ENCODE measurements at regions not wholly inside any gene's neighbourhood (a gene's known extent, or its start where the extent isn't known, plus 50 kb on each side); places are given as distances from the start of the nearest gene placed in this dataset.

- TF ChIP-seq ZC3H10 (CRISPR knock-in tag; IDR thresholded peaks at IDR 0.05) (no peak), POU6F1 (CRISPR knock-in tag; IDR thresholded peaks at IDR 0.05; ENCODE audit: borderline replicate concordance, low read depth) (no peak), ZNF565 (CRISPR knock-in tag; conservative IDR thresholded peaks at IDR 0.05; ENCODE audit: low read depth) (no peak), ARNTL (CRISPR knock-in tag; IDR thresholded peaks at IDR 0.05; ENCODE audit: borderline replicate concordance, low read depth) (no peak), BACH2 (CRISPR knock-in tag; IDR thresholded peaks at IDR 0.05; ENCODE audit: borderline replicate concordance) (no peak), ESRRG (CRISPR knock-in tag; IDR thresholded peaks at IDR 0.05) (no peak), ISL1 (CRISPR knock-in tag; IDR thresholded peaks at IDR 0.05) (no peak), RARB (CRISPR knock-in tag; IDR thresholded peaks at IDR 0.05) (no peak), SNAI2 (CRISPR knock-in tag; IDR thresholded peaks at IDR 0.05) (no peak), ZFP30 (CRISPR knock-in tag; IDR thresholded peaks at IDR 0.05) (no peak), TOX (CRISPR knock-in tag; IDR thresholded peaks at IDR 0.05; ENCODE audit: borderline replicate concordance) (no peak)
These were observed 65.7 kb upstream of the TTC29 start (continued) for GRCh38 chr4:147011411-147011810.

GRCh38 chr4:147012059-147012707 lies 66.5 kb upstream of the TTC29 start:
- no peak for ATAC-seq
- TF ChIP-seq ZC3H10 (CRISPR knock-in tag; IDR thresholded peaks at IDR 0.05), result no peak
- TF ChIP-seq ZNF8 (CRISPR knock-in tag; IDR thresholded peaks at IDR 0.05), result no peak
- no peak for TF ChIP-seq SNAI2 (CRISPR knock-in tag; IDR thresholded peaks at IDR 0.05)
- no peak for TF ChIP-seq BACH2 (CRISPR knock-in tag; IDR thresholded peaks at IDR 0.05; ENCODE audit: borderline replicate concordance)
- no peak for TF ChIP-seq ZFP30 (CRISPR knock-in tag; IDR thresholded peaks at IDR 0.05)
- no peak for TF ChIP-seq GLIS3 (CRISPR knock-in tag; IDR thresholded peaks at IDR 0.05)
- no peak for TF ChIP-seq RARB (CRISPR knock-in tag; IDR thresholded peaks at IDR 0.05)
- TF ChIP-seq ESRRG (CRISPR knock-in tag; IDR thresholded peaks at IDR 0.05), result no peak
- no peak for TF ChIP-seq ZNF70 (CRISPR knock-in tag; IDR thresholded peaks at IDR 0.05)
- no peak for TF ChIP-seq ZFP3 (CRISPR knock-in tag; IDR thresholded peaks at IDR 0.05)
- no peak for TF ChIP-seq PPARA (CRISPR knock-in tag; IDR thresholded peaks at IDR 0.05; ENCODE audit: borderline replicate concordance)
- TF ChIP-seq OSR1 (CRISPR knock-in tag; IDR thresholded peaks at IDR 0.05), result no peak
- no peak for TF ChIP-seq CSDC2 (CRISPR knock-in tag; IDR thresholded peaks at IDR 0.05)
- no peak for TF ChIP-seq ISL1 (CRISPR knock-in tag; IDR thresholded peaks at IDR 0.05)
- TF ChIP-seq PATZ1 (CRISPR knock-in tag; IDR thresholded peaks at IDR 0.05; ENCODE audit: borderline replicate concordance), result no peak
- TF ChIP-seq TOX (CRISPR knock-in tag; IDR thresholded peaks at IDR 0.05; ENCODE audit: borderline replicate concordance), result no peak
- TF ChIP-seq POU6F1 (CRISPR knock-in tag; IDR thresholded peaks at IDR 0.05; ENCODE audit: borderline replicate concordance, low read depth), result no peak

GRCh38 chr4:147014946-147015345 lies 69.3 kb upstream of the TTC29 start:
- TF ChIP-seq ZNF565 (CRISPR knock-in tag; conservative IDR thresholded peaks at IDR 0.05; ENCODE audit: low read depth) (no peak), OSR1 (CRISPR knock-in tag; IDR thresholded peaks at IDR 0.05) (no peak)
- ATAC-seq, result no peak

- no peak for ATAC-seq
- no peak for TF ChIP-seq TOX (CRISPR knock-in tag; IDR thresholded peaks at IDR 0.05; ENCODE audit: borderline replicate concordance)
- no peak for TF ChIP-seq PATZ1 (CRISPR knock-in tag; IDR thresholded peaks at IDR 0.05; ENCODE audit: borderline replicate concordance)
- no peak for TF ChIP-seq CSRNP3 (CRISPR knock-in tag; IDR thresholded peaks at IDR 0.05)
- no peak for TF ChIP-seq ZFP3 (CRISPR knock-in tag; IDR thresholded peaks at IDR 0.05)
- TF ChIP-seq PPARA (CRISPR knock-in tag; IDR thresholded peaks at IDR 0.05; ENCODE audit: borderline replicate concordance), result no peak
- no peak for TF ChIP-seq CREB5 (CRISPR knock-in tag; IDR thresholded peaks at IDR 0.05; ENCODE audit: low read depth)
- no peak for TF ChIP-seq ZC3H10 (CRISPR knock-in tag; IDR thresholded peaks at IDR 0.05)
- TF ChIP-seq BACH2 (CRISPR knock-in tag; IDR thresholded peaks at IDR 0.05; ENCODE audit: borderline replicate concordance), result no peak
- no peak for TF ChIP-seq ZFP30 (CRISPR knock-in tag; IDR thresholded peaks at IDR 0.05)
- no peak for TF ChIP-seq GLIS3 (CRISPR knock-in tag; IDR thresholded peaks at IDR 0.05)
- no peak for TF ChIP-seq ZNF565 (CRISPR knock-in tag; conservative IDR thresholded peaks at IDR 0.05; ENCODE audit: low read depth)
- no peak for TF ChIP-seq ISL1 (CRISPR knock-in tag; IDR thresholded peaks at IDR 0.05)
These were observed 69.8 kb upstream of the TTC29 start for GRCh38 chr4:147015491-147015890.
